HG02973 (cell line): ENCODE measurements at regions not wholly inside any gene's neighbourhood (a gene's known extent, or its start where the extent isn't known, plus 50 kb on each side); places are given as distances from the start of the nearest gene placed in this dataset.
"Not testable (repeated sequence)": the region's sequence is repeated elsewhere in the genome, so short reads cannot be mapped to it uniquely, and the experiment has no call there.

Experiments used
- ATAC-seq: cut with Tn5 transposase; IDR thresholded peaks from one replicate; pipeline ENCODE4 v1.9.1; 2021; ENCODE audit warnings: moderate library complexity; ENCODE audit not compliant: unreplicated experiment

DNA sequence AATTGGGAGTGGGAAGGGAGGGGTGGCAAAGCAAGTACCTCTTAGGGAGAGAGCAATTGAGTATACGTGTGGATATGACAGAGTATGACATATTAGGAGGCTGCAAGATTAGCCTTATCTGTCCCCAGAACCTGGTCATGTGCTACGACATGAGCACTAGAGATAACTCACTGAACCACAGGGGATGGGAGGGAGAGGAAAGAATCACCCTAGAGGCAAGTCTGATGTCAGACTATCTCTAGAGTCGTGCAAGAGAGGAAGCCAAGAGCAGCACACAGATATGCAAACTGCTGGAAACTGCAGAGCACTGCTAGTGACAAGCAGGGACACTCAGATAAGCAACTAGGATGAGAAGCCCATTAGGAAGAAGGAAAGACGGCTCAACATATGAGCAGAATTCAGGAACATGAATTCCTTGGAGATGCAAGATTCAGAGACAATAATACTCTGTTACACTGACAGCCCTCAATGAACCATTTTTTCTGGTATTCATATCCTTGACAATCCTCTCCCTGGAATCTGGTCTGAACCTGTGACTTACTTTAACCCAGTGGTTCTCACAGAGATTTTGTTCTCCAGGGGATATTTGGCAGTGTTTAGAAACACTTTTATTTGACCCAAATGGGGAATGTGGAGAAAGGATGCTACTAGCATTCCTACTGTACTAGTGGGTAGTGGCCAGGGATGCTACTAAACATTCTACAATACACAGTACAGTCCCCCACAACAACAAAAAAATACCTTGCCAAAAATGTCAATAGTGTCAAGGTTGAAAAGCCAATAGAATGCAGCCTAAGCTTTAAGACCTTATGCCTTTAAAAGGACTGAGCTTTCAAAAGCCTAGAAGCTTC, 84.0 kb upstream of the BMP2K start:
- ATAC-seq = peak; percentile 59

DNA sequence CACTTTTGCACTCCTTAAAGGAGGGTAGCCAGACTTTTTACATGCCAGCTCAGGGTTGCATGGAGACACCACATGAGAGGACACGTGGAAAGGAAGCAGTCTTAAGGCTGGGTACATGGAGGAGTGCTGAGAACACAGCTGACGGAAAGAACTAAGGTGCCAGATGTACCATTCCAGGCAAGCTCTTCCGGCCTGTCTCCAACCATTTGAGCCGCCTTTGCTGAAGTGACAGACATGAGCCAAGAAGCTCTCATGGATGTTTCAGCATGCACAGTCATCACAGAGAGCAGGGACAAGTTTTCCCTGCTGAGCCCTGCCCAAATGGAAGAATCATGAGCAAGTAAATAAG, 83.4 kb upstream of the BMP2K start:
- no peak for ATAC-seq

- no peak for ATAC-seq
Measured at GRCh38 chr4:78693777-78694456, 82.2 kb upstream of the BMP2K start.

DNA sequence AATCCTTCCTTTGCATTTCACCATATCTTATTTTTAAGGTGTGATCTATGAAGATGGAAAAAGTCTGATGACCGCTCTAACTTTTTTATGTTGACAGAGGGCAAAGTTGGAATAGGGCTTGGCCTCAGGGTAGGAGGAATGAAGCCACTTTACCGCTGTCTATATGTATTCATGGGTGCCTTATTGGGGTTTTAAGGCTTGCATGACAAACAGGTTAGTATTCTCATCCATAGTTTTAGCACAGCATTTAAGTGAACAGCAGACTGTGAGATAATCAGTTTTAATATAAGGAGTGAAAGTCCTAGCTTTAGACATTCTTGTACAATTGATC, 81.7 kb upstream of the BMP2K start:
- no peak for ATAC-seq

DNA sequence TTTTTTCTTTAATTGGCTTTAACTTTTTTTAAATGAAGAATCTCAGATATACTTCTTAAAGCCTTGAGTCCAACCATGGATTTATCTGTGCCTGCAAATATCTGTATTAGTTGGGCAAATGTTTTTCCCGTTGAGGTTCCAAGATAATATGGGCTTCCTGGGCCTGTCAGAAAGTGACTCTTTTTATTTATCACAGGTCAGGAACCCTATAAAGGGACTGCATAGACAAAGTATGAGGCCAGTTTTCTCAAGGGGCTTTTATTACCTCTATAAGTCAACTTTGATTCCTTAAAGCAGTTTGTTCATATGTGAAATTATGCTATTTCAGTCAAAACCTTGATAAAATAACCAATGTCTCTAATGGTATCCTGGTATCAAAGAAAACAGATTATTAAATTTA, 80.2 kb upstream of the BMP2K start:
- no peak for ATAC-seq

- no peak for ATAC-seq
Measured at GRCh38 chr4:78703079-78703478, 73.1 kb upstream of the BMP2K start.

- ATAC-seq = no peak
Measured at GRCh38 chr4:78704317-78704716, 71.8 kb upstream of the BMP2K start.

DNA sequence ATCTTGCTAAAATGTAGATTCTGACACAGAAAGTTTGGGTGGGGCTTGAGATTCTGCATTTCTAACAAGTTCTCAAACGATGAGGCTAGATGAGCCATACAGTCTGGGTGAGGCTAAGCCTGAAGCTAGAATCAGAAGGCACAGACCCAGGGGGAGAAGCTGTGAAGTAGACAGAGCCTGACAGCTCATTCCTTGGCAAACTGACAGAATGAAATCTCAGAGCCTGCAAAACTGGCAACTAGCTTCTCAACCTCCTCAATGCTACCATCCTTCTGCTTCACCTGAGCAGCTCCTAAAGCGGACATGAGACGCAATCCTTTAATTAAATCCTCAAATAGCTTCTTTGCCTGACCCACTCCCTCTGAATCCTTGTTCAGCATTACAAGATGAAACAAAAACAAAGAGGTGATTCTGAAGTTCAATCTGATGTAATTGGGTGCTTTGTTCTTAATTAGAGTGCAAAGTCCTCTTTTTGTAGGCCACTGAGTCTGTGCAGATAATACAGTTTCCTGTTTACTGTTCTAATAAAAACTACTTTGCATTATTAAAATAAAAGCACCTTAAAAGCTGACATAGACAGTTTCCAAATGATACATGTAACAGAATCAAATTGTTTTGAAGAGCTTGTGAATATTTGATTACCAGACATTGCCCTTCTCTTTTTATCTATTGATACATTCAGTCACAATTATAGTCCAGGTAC, 71.0 kb upstream of the BMP2K start:
- ATAC-seq = no peak

GRCh38 chr4:78706302-78706701, 69.8 kb upstream of the BMP2K start:
- ATAC-seq = no peak

GRCh38 chr4:78707268-78707667, 68.9 kb upstream of the BMP2K start:
- no peak for ATAC-seq

GRCh38 chr4:78707793-78708192, 68.4 kb upstream of the BMP2K start:
- no peak for ATAC-seq

- ATAC-seq = no peak
Measured at GRCh38 chr4:78710536-78710935, 65.6 kb upstream of the BMP2K start.

DNA sequence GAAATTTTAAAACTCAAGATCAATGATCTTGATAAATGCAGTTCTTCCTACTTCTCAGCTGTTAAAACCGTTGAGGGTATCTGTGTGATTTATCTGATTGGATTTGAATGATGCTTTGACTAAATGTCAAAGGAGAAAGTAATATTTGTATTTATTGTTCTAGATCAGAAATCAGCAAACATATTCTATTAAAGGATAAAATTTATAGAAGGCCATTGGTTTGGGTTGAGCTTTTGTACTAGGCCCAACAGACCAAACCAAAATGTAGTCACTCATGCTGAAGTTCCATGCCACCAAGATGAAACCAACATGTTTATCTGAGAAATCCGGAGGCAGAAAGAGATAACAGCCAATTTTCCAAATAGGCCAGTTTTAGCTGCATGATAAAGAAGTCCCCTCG, 64.5 kb upstream of the BMP2K start:
- no peak for ATAC-seq

GRCh38 chr4:78714598-78714997, 61.6 kb upstream of the BMP2K start:
- not testable (repeated sequence) for ATAC-seq

DNA sequence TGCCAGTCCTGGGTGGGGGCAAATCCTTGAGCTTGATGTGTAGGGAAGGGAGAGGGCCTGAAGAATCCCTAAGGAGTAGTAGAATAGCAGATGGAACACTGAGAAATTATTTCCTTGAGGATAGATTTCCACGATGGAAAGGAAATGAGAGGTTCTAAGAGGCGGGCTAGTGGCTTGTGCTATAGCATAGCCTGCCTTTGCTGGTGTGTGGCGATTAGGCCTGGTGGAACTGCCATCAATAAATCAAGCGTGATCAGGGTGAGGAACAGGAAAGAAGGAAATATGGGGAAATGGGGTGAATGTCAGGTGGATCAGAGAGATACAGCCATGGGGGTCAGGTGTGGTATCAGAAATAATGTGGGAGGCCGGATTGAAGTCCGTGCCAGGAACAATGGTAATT, 60.8 kb upstream of the BMP2K start:
- ATAC-seq = not testable (repeated sequence)

GRCh38 chr4:78717712-78718111, 58.4 kb upstream of the BMP2K start:
- not testable (repeated sequence) for ATAC-seq

DNA sequence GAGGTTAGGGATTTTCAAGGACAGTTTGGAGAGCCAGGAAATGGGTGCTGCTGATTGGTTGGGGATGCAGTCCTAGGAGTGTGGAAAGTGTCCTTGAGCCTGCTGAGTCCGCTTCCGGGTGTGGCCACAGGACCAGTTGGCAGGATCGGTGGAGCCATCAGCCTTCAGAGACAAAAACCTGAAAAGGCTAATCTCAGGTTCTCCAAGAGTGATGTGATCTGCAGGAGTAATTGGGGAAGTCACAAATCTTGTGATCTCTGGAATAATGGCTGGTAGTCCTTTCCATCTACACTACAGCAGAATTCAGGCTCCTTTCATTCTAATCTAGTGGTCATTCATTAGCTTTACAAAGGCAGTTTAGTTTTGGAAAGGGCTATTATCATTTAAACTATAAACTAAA, 55.9 kb upstream of the BMP2K start:
- ATAC-seq = no peak

DNA sequence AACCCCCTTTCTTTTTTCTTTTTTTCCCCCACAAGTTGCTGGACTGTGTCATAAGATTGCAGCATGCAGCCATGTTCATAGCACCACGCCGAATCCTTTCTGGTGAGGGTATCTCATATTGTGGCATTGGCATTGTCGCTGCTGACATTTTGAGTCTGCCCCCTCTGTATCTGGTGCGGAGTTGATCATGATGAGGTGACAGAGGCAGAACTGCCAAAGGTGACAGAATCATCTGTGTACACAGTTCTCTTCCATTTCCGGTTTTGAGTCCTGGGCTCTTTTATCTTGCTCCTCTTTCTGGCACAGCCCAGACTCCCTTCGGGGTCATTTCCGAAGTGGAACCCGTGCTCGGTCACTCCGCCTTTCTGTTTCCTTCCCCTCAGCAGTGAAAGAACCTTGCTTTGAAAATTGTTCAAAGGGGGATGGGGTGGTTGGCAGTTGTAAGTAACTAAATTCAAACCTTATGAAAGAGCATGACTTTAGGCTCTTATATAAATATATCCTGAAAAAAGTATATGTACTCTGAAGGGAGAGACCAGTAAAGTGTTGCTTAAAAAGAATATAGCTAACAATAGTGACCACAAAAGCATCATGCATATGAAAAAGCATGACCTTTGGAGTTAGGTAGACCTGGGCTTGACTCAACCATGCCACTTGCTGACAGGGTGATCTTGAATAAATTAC, 55.0 kb upstream of the BMP2K start:
- ATAC-seq = peak; percentile 86

DNA sequence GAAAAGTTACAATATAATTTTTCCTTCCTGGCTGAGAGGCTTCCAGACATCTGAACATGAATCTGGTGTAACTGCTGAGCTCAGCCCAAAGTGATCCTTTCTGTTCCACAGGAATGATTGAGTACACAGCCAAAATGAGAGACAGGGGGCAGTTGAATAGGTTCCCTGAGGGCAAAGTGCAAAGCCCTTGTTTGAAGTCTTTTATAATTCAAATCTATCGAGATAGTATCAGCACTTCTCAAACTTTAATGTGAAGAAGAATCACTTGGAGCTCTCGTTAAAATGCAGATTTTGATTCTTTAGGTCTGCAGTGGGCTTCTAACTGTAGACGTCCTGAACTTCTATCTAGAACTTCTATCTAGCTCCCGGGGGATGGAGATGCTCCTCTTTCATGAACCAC, 54.4 kb upstream of the BMP2K start:
- no peak for ATAC-seq

DNA sequence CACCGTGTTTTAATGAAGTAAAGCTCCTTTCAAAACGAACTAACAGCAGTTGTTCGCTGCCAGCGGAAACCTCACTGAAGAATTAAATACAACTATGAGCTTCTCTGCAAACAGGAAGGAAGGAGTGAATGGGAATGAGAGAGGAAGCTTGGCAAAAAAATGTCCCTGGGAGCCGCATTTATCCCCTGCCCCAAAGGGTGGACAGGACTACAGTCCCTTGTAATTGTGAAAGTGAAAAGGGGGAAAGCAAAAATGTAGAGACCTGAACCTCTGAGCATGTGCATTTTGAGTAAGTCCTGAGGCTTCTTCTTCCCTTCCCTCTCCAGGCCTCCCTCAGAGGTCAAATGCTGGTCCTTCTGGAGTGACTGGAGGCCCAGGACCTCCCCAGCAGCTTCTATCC, 53.8 kb upstream of the BMP2K start:
- no peak for ATAC-seq

- ATAC-seq = no peak
Measured at GRCh38 chr4:78722878-78723277, 53.3 kb upstream of the BMP2K start.
